Small intestine (tissue), 7 donors: ENCODE measurements at regions not wholly inside any gene's neighbourhood (a gene's known extent, or its start where the extent isn't known, plus 50 kb on each side); places are given as distances from the start of the nearest gene placed in this dataset.

Experiments
- DNase-seq, 2 donors: peaks; one replicate each; pipeline versions ENCODE4 v3.0.0 to v3.0.0-alpha.2; 2013
- FAIRE-seq: peaks from 2 replicates; lab custom pipeline; 2012; peaks lifted over from hg19 to GRCh38; lab: Jason Lieb, UNC
- H3K27ac ChIP-seq, 3 donors: one replicate each; pipeline ENCODE4 v1.5.1; 2013; ENCODE audit warnings: low read length in 2 of 3, mild to moderate bottlenecking in 2 of 3, control low read depth in 1 of 3, inconsistent platforms in 1 of 3, low read depth in 1 of 3, moderate library complexity in 1 of 3
- H3K27me3 ChIP-seq, 3 donors: one replicate each; pipeline ENCODE4 v1.6.1; 2013; ENCODE audit warnings: low read length in 3 of 3, inconsistent platforms in 1 of 3; ENCODE audit not compliant: control insufficient read depth in 3 of 3, insufficient read depth in 3 of 3
- H3K36me3 ChIP-seq, 3 donors: one replicate each; pipeline ENCODE4 v1.6.1; 2013; ENCODE audit warnings: low read length in 3 of 3, inconsistent platforms in 1 of 3, low read depth in 1 of 3, mild to moderate bottlenecking in 1 of 3, moderate library complexity in 1 of 3; ENCODE audit not compliant: control insufficient read depth in 3 of 3, insufficient read depth in 2 of 3
- H3K4me1 ChIP-seq, 3 donors: one replicate each; pipeline ENCODE4 v1.6.1; 2013; ENCODE audit warnings: low read length in 2 of 3, inconsistent platforms in 1 of 3, low read depth in 1 of 3, mild to moderate bottlenecking in 1 of 3, moderate library complexity in 1 of 3; ENCODE audit not compliant: control insufficient read depth in 3 of 3, insufficient read depth in 2 of 3
- H3K4me3 ChIP-seq, 3 donors: one replicate each; pipeline ENCODE4 v1.5.1; 2013; ENCODE audit warnings: low read length in 3 of 3, control low read depth in 1 of 3, inconsistent platforms in 1 of 3, low read depth in 1 of 3, mild to moderate bottlenecking in 1 of 3, moderate library complexity in 1 of 3
- H3K9me3 ChIP-seq, 2 donors: one replicate each; pipeline ENCODE4 v1.6.1; 2013; ENCODE audit warnings: low read depth in 1 of 2, low read length in 1 of 2; ENCODE audit not compliant: control insufficient read depth in 2 of 2, insufficient read depth in 1 of 2
- WGBS, 3 donors: extraction: QIAGEN DNeasy Blood & Tissue Kit; methylation state at CpG; one replicate each; pipeline ENCODE4 v1.1.7; 2013; 5-methylcytosine and 5-hydroxymethylcytosine counted together
- donor health status: healthy with polysubstance abuse.
- donor health status: control.
- donor health status: control.
- donor health status: Bipolar disorder and iron deficiency.
- donor health status: healthy.

DNA sequence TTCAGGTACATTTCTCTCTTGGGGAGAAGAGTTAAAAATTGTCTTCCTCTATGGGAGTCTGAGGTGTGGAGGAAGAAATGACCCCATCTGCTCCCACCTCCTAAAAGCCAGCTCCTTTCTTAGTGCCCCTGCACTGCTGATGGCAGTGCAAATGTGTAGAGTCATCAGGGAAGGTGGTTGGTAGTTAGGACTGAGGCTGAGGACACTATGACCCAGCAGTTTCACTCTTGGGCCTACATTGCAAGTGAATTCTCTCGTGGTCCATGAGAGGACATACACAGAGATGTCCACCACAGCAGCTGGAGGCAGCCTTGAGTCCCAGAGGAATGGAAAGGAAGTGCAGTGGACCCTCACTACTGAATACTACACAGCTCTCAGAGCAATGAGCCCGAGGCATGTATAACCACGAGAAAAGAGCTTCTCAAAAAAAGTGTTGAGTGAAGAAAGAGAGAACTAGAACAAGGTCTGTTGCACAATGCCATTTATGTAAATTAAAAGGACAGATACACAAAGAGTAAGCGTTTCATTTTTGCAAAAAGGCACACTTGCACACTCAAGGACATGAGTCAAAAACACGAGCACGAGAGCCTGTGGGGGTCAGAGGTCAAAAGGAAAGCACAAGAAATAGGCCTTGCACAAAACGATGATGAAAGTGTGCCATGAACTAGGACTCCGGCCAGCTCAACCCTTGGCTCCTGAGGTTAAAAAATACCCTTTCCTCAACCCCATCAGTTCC, 164.4 kb upstream of the ADRA1D start:
- 58 to 64% (median 60%) methylated on average over 8 of the region's 8 CpGs for WGBS, 3 donors
- DNase-seq (no peak), FAIRE-seq (no peak)

DNA sequence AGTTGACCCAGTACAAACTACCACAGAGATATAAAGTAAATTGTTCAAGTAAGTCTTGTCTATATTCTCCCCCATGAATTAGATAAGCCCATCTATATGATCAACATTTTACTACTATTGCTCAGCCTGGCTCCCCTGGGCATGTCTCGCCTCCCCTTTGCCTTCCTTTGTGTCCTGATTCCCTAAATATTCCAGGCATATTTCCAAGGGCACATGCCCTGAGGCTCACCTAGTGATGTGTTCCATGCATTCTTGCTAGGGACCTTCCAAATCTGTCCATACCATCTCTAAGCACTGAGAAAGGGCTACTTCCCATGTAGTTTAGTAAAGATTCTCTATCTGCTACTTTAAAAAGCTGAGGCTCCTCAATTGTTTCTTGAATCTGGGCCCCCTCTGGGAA, 163.1 kb upstream of the ADRA1D start:
- no peaks in the 10 kb centered on the region for H3K36me3 ChIP-seq
- 82 to 85% (median 83%) methylated on average over 1 of the region's 1 CpG for WGBS, 3 donors
- FAIRE-seq: no peak

More for the DNA sequence above, 164.4 kb upstream of the ADRA1D start:
- H3K36me3 ChIP-seq: no peaks in the 10 kb centered on the region
- H3K9me3 ChIP-seq: no peaks in the 10 kb centered on the region
- H3K4me3 ChIP-seq: no peak overlapping the region
- H3K27me3 ChIP-seq: no peaks in the 10 kb centered on the region
- no peaks in the 10 kb centered on the region for H3K4me1 ChIP-seq
- no peak overlapping the region for H3K27ac ChIP-seq

DNA sequence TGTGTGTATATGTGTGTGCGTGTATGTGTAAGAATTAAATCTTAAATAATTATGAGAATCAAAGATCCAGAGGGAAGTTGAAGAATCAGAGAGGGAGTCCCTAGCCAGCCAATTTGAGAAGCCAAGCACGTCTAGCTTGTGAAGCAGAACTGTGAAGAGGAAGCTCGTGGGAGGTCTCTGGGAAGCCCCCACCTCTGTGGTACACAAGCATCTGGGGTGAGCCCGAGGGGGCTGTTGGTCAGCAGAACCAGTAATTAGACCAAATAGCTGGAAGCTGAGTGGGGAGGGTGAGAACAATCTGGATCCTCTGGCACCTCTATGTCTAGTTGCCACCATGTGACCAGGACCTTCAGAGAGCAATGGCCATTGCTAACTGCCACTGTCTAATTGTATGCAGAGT, 162.7 kb upstream of the ADRA1D start:
- WGBS, 3 donors: 64 to 73% (median 71%) methylated on average over 4 of the region's 4 CpGs
- H3K9me3 ChIP-seq: no peaks in the 10 kb centered on the region
- FAIRE-seq: no peak

More for the DNA sequence above, 163.1 kb upstream of the ADRA1D start:
- Histone ChIP-seq H3K4me3 (no peak overlapping the region), H3K27me3 (no peaks in the 10 kb centered on the region), H3K27ac (no peak overlapping the region), H3K4me1 (no peaks in the 10 kb centered on the region), H3K9me3 (no peaks in the 10 kb centered on the region)
- no peak for DNase-seq

DNA sequence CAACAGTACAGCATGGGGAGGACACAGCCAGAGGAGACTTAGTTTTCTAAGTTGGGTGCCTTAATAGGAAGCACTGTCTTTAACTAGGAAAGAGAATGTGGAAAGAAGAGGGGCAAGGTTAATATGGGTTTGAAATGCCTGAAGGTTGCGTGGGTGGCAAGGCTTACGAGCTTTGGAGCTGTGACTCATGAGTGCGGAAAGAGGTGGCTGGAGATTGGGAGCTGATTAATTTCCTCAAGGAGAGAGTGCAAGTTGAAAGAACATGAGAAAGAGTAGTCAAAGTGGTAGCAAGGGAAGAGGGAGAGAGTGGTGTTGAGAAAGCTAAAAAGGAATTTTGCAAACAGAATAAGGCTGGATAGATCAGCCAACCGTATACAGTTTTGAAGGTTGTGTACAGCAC, 157.5 kb upstream of the ADRA1D start:
- DNase-seq (no peak), FAIRE-seq (no peak)
- Histone ChIP-seq H3K4me1 (no peaks in the 10 kb centered on the region), H3K36me3 (no peaks in the 10 kb centered on the region), H3K27me3 (no peaks in the 10 kb centered on the region), H3K27ac (no peak overlapping the region), H3K4me3 (no peak overlapping the region), H3K9me3 (no peaks in the 10 kb centered on the region)
- WGBS, 3 donors: 64 to 88% (median 77%) methylated on average over 3 to 4 of the region's 4 CpGs

More for the DNA sequence above, 162.7 kb upstream of the ADRA1D start:
- H3K36me3 ChIP-seq: no peaks in the 10 kb centered on the region
- H3K4me3 ChIP-seq: no peak overlapping the region
- DNase-seq: no peak
- no peak overlapping the region for H3K27ac ChIP-seq
- H3K27me3 ChIP-seq: no peaks in the 10 kb centered on the region
- H3K4me1 ChIP-seq: no peaks in the 10 kb centered on the region

DNA sequence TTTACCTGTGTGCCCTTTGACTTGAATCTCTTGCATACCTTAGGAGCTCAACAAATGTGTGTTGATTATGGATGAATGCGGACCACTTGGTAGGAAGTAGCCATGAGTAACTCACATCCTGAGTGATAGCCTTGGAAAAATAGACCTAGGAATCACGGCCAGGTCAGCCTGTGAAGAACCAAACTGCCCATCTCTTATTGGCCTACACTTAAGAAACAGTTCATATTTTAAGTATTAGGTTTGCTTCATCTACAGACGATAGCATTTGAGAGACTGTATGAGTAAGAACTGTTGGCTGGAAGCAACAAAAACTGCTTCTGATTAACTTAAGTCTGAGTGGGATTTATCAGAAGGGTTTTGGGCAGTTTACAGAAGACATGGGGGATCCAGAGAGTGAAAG, 152.5 kb upstream of the ADRA1D start:
- no peak for FAIRE-seq
- WGBS, 3 donors: 73 to 77% (median 74%) methylated on average over 3 of the region's 3 CpGs

DNA sequence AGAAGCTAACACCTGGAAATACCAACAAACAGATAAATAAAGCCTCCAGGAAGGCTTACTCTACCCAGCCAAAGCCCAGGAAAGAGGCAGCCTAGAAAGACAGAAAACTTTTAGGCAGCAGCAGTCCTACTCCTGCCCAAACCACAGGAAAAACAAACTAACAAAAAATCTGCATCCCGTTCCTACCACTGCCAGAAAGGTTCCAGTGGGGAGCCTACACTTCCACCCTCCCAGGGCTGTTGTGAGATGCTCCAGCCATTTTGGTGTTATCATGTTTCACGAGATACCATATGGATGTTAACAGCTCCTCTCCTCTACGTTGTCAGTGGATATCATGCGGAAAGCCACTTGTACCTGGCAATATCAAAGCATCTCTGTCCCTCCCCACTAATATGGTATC, 135.9 kb upstream of the ADRA1D start:
- Histone ChIP-seq H3K27me3 (peaks cover 0 to 2% (median 0%) of the 10 kb centered on the region in 3 donors), H3K27ac (no peak overlapping the region), H3K4me1 (no peaks in the 10 kb centered on the region), H3K9me3 (peaks cover 0 to 2% of the 10 kb centered on the region in 2 donors), H3K36me3 (no peaks in the 10 kb centered on the region), H3K4me3 (no peak overlapping the region)
- no peak for FAIRE-seq
- 81 to 87% (median 83%) methylated on average over 4 of the region's 4 CpGs for WGBS, 3 donors
- DNase-seq: no peak

More for the DNA sequence above, 152.5 kb upstream of the ADRA1D start:
- Histone ChIP-seq H3K9me3 (no peaks in the 10 kb centered on the region), H3K27me3 (no peaks in the 10 kb centered on the region), H3K4me3 (no peak overlapping the region), H3K4me1 (no peaks in the 10 kb centered on the region), H3K27ac (no peak overlapping the region), H3K36me3 (no peaks in the 10 kb centered on the region)
- no peak for DNase-seq

DNA sequence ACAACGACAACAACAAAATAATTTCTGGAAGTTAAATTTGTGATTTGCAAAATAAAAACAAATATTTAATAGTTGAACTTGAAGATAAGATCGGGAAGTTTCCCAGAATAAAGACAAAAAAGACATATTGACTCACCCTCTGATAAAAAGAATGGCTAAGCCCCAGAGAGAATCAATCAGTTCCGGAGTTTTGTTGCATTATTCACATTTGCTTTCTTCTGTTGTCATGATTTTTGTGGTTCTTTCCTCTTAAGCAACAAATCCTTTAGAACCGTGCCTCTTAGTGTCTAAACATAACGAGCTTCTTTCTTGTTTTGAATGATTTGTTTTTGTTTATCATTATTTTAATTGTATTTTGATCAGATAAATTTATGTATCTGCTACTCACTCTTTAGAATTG, 134.9 kb upstream of the ADRA1D start:
- DNase-seq (no peak), FAIRE-seq (no peak)
- 40 to 68% (median 51%) methylated on average over 5 of the region's 5 CpGs for WGBS, 3 donors

DNA sequence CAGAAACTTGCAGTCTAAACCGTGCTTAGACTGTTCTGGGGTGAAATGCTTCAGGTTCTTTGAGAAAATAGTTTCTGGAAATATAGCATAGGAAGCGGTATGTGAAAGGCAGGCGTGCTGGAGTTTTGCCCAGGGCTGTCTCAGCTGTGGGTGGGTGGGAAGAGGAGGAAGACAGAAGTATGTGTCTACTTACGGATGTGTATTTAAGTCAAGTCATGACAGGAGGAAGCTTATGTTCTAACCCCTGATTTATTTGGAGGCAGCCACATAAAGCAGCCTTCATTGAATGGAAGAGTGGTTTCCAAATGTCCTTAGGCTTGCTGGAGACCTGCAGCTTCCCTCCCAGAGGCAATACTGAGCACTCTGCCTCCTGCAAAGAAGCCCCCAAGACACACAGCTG, 126.8 kb upstream of the ADRA1D start:
- no peaks in the 10 kb centered on the region for H3K27me3 ChIP-seq
- H3K4me3 ChIP-seq: no peak overlapping the region
- DNase-seq (no peak), FAIRE-seq (no peak)
- H3K27ac ChIP-seq: no peak overlapping the region
- H3K36me3 ChIP-seq: no peaks in the 10 kb centered on the region
- WGBS, 3 donors: 38 to 75% (median 60%) methylated on average over 4 of the region's 4 CpGs
- no peaks in the 10 kb centered on the region for H3K4me1 ChIP-seq
- H3K9me3 ChIP-seq: no peaks in the 10 kb centered on the region

More for the DNA sequence above, 134.9 kb upstream of the ADRA1D start:
- peaks cover 0 to 2% of the 10 kb centered on the region in 2 donors for H3K9me3 ChIP-seq
- H3K4me3 ChIP-seq: no peak overlapping the region
- no peaks in the 10 kb centered on the region for H3K4me1 ChIP-seq
- peaks cover 0 to 2% (median 0%) of the 10 kb centered on the region in 3 donors for H3K27me3 ChIP-seq
- no peak overlapping the region for H3K27ac ChIP-seq
- H3K36me3 ChIP-seq: no peaks in the 10 kb centered on the region

DNA sequence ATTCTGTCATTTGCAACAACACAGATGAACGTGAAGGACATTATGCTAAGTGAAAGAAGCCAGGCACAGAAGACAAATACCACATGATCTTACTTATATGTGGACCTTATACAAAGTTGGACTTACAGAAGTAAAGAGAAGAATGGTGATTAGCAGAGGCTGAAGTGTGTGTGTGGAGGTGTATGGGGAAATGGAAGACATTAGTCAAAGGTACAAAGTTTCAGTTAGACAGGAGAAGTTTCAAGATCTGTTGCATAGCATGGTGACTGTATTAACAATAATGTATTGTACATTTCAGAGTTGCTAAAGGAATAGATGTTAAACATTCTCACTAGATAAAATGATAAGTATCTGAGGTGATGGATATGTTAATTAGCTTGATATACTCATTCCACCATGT, 124.4 kb upstream of the ADRA1D start:
- no peak overlapping the region for H3K27ac ChIP-seq
- H3K27me3 ChIP-seq: no peaks in the 10 kb centered on the region
- H3K9me3 ChIP-seq: no peaks in the 10 kb centered on the region
- H3K36me3 ChIP-seq: no peaks in the 10 kb centered on the region
- DNase-seq (no peak), FAIRE-seq (no peak)
- WGBS, 3 donors: 75 to 82% (median 78%) methylated on average over 1 of the region's 1 CpG
- H3K4me3 ChIP-seq: no peak overlapping the region
- H3K4me1 ChIP-seq: no peaks in the 10 kb centered on the region
